H9 (cell line): ENCODE measurements at regions not wholly inside any gene's neighbourhood (a gene's known extent, or its start where the extent isn't known, plus 50 kb on each side); places are given as distances from the start of the nearest gene placed in this dataset.

Source experiments
- DNase-seq: peaks from one replicate; pipeline ENCODE4 v3.0.0-alpha.2; 2017
- H2AFZ ChIP-seq: one replicate; pipeline ENCODE4 v1.6.1; 2013; ENCODE audit warnings: mild to moderate bottlenecking, low read length, control low read depth, moderate library complexity
- H2AK5ac ChIP-seq: 2 replicates; pipeline ENCODE4 v1.6.1; 2013; ENCODE audit warnings: low read length, control low read depth, mixed read lengths; ENCODE audit not compliant: insufficient read length
- H2BK120ac ChIP-seq: one replicate; pipeline ENCODE4 v1.6.1; 2013; ENCODE audit warnings: low read depth, mild to moderate bottlenecking, low read length, control low read depth, inconsistent platforms; ENCODE audit not compliant: poor library complexity, severe bottlenecking
- H2BK12ac ChIP-seq: 2 replicates; pipeline ENCODE4 v1.6.1; 2013; ENCODE audit warnings: low read length, control low read depth, mixed read lengths, low read depth; ENCODE audit not compliant: insufficient read length
- H2BK15ac ChIP-seq: 2 replicates; pipeline ENCODE4 v1.6.1; 2013; ENCODE audit warnings: low read depth, low read length, control low read depth
- H2BK20ac ChIP-seq: one replicate; pipeline ENCODE4 v1.6.1; 2013; ENCODE audit warnings: low read depth, mild to moderate bottlenecking, low read length, control low read depth, inconsistent platforms; ENCODE audit not compliant: poor library complexity, severe bottlenecking
- H2BK5ac ChIP-seq: 2 replicates; pipeline ENCODE4 v1.6.1; 2013; ENCODE audit warnings: low read length, control low read depth, mixed read lengths; ENCODE audit not compliant: insufficient read length
- H3K14ac ChIP-seq: 2 replicates; pipeline ENCODE4 v1.6.1; 2013; ENCODE audit warnings: low read length, control low read depth; ENCODE audit not compliant: insufficient read depth
- H3K18ac ChIP-seq: 2 replicates; pipeline ENCODE4 v1.6.1; 2013; ENCODE audit warnings: low read depth, mild to moderate bottlenecking, mixed read lengths, low read length, control low read depth; ENCODE audit not compliant: insufficient read length
- H3K23ac ChIP-seq: 2 replicates; pipeline ENCODE4 v1.6.1; 2013; ENCODE audit warnings: low read length, control low read depth, mixed read lengths, low read depth; ENCODE audit not compliant: insufficient read length
- H3K23me2 ChIP-seq: 2 replicates; pipeline ENCODE4 v1.6.1; 2013; ENCODE audit warnings: low read depth, mild to moderate bottlenecking, mixed read lengths, low read length, control low read depth; ENCODE audit not compliant: insufficient read length, poor library complexity, severe bottlenecking
- H3K27ac ChIP-seq: 2 replicates; pipeline ENCODE4 v1.5.1; 2013; ENCODE audit warnings: low read length, control low read depth, mixed read lengths, low read depth; ENCODE audit not compliant: insufficient read length
- H3K27me3 ChIP-seq: 2 replicates; pipeline ENCODE4 v1.6.1; 2013; ENCODE audit warnings: low read length, control low read depth, inconsistent platforms; ENCODE audit not compliant: insufficient read depth
- H3K4ac ChIP-seq: 2 replicates; pipeline ENCODE4 v1.6.1; 2013; ENCODE audit warnings: low read depth, mild to moderate bottlenecking, control low read depth, inconsistent platforms, low read length, moderate library complexity
- H3K4me1 ChIP-seq: 2 replicates; pipeline ENCODE4 v1.6.1; 2013; ENCODE audit warnings: low read length, control low read depth, inconsistent platforms; ENCODE audit not compliant: insufficient read depth
- H3K4me2 ChIP-seq: 2 replicates; pipeline ENCODE4 v1.6.1; 2013; ENCODE audit warnings: low read length, control low read depth, mixed read lengths; ENCODE audit not compliant: insufficient read length, insufficient read depth
- H3K56ac ChIP-seq: 2 replicates; pipeline ENCODE4 v1.6.1; 2013; ENCODE audit warnings: low read depth, mild to moderate bottlenecking, mixed read lengths, low read length, control low read depth; ENCODE audit not compliant: insufficient read length
- H3K79me1 ChIP-seq: 2 replicates; pipeline ENCODE4 v1.6.1; 2013; ENCODE audit warnings: low read depth, mild to moderate bottlenecking, moderate library complexity, low read length, control low read depth, inconsistent platforms; ENCODE audit not compliant: insufficient read depth, poor library complexity, severe bottlenecking
- H3K79me2 ChIP-seq: 2 replicates; pipeline ENCODE4 v1.6.1; 2013; ENCODE audit warnings: low read length, control low read depth, inconsistent platforms; ENCODE audit not compliant: insufficient read depth
- H3K9ac ChIP-seq: 2 replicates; pipeline ENCODE4 v1.6.1; 2013; ENCODE audit warnings: low read length, control low read depth, mixed read lengths; ENCODE audit not compliant: insufficient read length; ENCODE audit errors: extremely low read depth
- H3K9me3 ChIP-seq: one replicate; pipeline ENCODE4 v1.6.1; 2013; ENCODE audit warnings: low read depth, low read length, inconsistent platforms; ENCODE audit not compliant: control insufficient read depth
- H3T11ph ChIP-seq: one replicate; pipeline ENCODE4 v1.6.1; 2013; ENCODE audit warnings: mild to moderate bottlenecking, low read length, control low read depth, inconsistent platforms
- H4K20me1 ChIP-seq: one replicate; pipeline ENCODE4 v1.6.1; 2013; ENCODE audit not compliant: control insufficient read depth, insufficient read length, insufficient read depth
- H4K5ac ChIP-seq: 2 replicates; pipeline ENCODE4 v1.6.1; 2013; ENCODE audit warnings: low read depth, mild to moderate bottlenecking, mixed read lengths, low read length, control low read depth; ENCODE audit not compliant: insufficient read length
- H4K8ac ChIP-seq: replicated peaks from 2 replicates; pipeline ENCODE4 v1.6.1; 2013; ENCODE audit warnings: low read length, control low read depth, mixed read lengths, low read depth; ENCODE audit not compliant: insufficient read length
- H4K91ac ChIP-seq: 2 replicates; pipeline ENCODE4 v1.6.1; 2013; ENCODE audit warnings: low read depth, mild to moderate bottlenecking, moderate library complexity, mixed read lengths, low read length, control low read depth; ENCODE audit not compliant: insufficient read length
- H3K27ac Mint-ChIP-seq, 3 experiments: 2 replicates in 2 of 3; 3 replicates in 1 of 3; pipeline ENCODE4 v1.8.0; 2020 to 2021; ENCODE audit warnings: mixed read lengths in 3 of 3, mild to moderate bottlenecking in 1 of 3, moderate library complexity in 1 of 3
- H3K27me3 Mint-ChIP-seq: 2 replicates; pipeline ENCODE4 v1.8.0; 2021; ENCODE audit warnings: low read depth, mild to moderate bottlenecking, moderate library complexity, mixed read lengths
- H3K36me3 Mint-ChIP-seq, 3 experiments: 2 replicates in 2 of 3; 3 replicates in 1 of 3; pipeline ENCODE4 v1.8.0; 2020 to 2021; ENCODE audit warnings: low read depth in 3 of 3, mixed read lengths in 3 of 3; ENCODE audit not compliant: insufficient read depth in 1 of 3
- H3K4me1 Mint-ChIP-seq, 2 experiments: 2 replicates each; pipeline ENCODE4 v1.8.0; 2020; ENCODE audit warnings: mixed read lengths in 2 of 2
- H3K4me3 Mint-ChIP-seq, 2 experiments: 2 replicates in 1 of 2; 3 replicates in 1 of 2; pipeline ENCODE4 v1.8.0; 2020 to 2021; ENCODE audit warnings: mild to moderate bottlenecking in 2 of 2, mixed read lengths in 2 of 2, moderate library complexity in 1 of 2
- H3K9me3 Mint-ChIP-seq, 2 experiments: 2 replicates in 1 of 2; 3 replicates in 1 of 2; pipeline ENCODE4 v1.8.0; 2020; ENCODE audit warnings: mild to moderate bottlenecking in 2 of 2, mixed read lengths in 2 of 2, moderate library complexity in 1 of 2
- CTCF ChIP-seq: fragments of 200-600 bp; sonication (generic); conservative IDR thresholded peaks from 3 replicates; pipeline ENCODE4 v1.8.0; 2021; ENCODE audit warnings: antibody characterized with exemption, mild to moderate bottlenecking
- WGBS: extraction: QIAGEN DNeasy Blood & Tissue Kit; methylation state at CpG from one replicate; pipeline ENCODE4 v1.1.7; 2013; ENCODE audit warnings: missing lambda C conversion rate, low lambda C conversion rate, mixed read lengths; ENCODE audit not compliant: insufficient read length; ENCODE audit errors: extremely low coverage; 5-methylcytosine and 5-hydroxymethylcytosine counted together

- Histone ChIP-seq H4K5ac (no peak overlapping the region), H3K4me2 (no peak overlapping the region), H3K27me3 (no peaks in the 10 kb centered on the region), H4K8ac (no peak overlapping the region), H3T11ph (no peak overlapping the region), H2BK20ac (no peak overlapping the region), H3K23me2 (no peaks in the 10 kb centered on the region), H3K79me1 (no peaks in the 10 kb centered on the region), H3K9ac (no peak overlapping the region), H4K20me1 (no peaks in the 10 kb centered on the region), H3K14ac (no peak overlapping the region), H2BK15ac (no peak overlapping the region), H3K18ac (no peak overlapping the region), H3K79me2 (no peaks in the 10 kb centered on the region), H2AK5ac (no peak overlapping the region), H3K27ac (no peak overlapping the region), H3K9me3 (no peaks in the 10 kb centered on the region), H3K56ac (no peak overlapping the region), H3K4ac (no peak overlapping the region), H2AFZ (no peak overlapping the region), H3K23ac (no peak overlapping the region), H2BK5ac (no peak overlapping the region), H3K4me1 (peaks cover 3% of the 10 kb centered on the region; the same call in 1 of the 2 replicates), H2BK120ac (no peak overlapping the region), H2BK12ac (no peak overlapping the region), H4K91ac (no peak overlapping the region)
- Mint-ChIP-seq H3K4me3 (no peak overlapping the region), H3K9me3 (no peaks in the 10 kb centered on the region), H3K36me3 (no peaks in the 10 kb centered on the region), H3K27me3 (peaks cover 48% of the 10 kb centered on the region), H3K4me1 (peaks cover 9 to 12% of the 10 kb centered on the region in 2 experiments), H3K27ac (no peak overlapping the region)
- no peak for DNase-seq
- WGBS = no CpG with 5 or more reads among the region's 5 CpGs
- TF ChIP-seq CTCF = no peak
Measured at GRCh38 chr10:15436696-15437095, 65.6 kb upstream of the FAM171A1 start.
